LHCN-M2 (cell line): ENCODE measurements at regions not wholly inside any gene's neighbourhood (a gene's known extent, or its start where the extent isn't known, plus 50 kb on each side); places are given as distances from the start of the nearest gene placed in this dataset.

Experiments used
- DNase-seq: peaks from one replicate; pipeline ENCODE4 v3.0.0-alpha.2; 2012; ENCODE audit warnings: low read depth

DNA sequence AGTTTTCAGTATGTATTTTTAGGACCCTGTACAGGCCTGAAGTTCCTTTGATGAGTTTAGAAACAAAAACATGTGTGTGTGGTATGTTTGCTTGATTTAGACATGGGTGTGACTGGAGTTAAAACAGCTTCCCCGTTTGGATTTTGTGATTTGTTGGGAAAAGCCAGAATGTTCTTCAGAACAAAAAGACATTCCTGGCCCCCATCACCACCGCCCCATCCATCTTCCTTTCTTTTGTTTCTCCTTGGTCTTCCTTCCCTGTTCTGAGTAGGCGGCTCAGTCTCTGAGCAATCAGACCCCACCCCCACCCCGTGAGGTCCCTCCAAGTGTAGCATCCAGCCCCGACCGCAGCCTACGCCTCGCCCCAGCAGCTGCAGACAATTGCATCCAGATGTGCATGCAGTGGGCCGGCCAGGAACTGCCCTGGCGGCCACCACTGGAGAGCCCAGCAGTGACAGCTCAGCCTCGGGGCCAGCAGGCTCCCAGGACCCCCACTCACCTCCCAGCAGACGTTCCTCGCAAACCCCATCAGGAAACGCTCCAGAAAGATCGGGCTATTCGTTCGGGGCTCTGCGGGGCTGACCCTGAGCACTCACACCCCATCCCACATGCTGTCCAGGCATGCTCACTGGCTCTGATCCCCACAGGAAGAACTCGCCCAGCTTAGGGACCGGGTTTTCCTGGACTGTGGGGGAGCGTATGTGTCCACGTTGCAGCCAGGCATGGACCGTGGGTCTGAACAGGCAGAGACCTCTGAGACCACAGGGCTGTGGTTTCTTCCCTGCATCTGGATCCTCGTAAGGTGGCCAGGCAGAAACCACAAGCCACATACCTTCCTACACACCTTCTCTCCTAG is 99.8 kb upstream of the CDH5 start:
- DNase-seq, result peak; percentile 30

DNA sequence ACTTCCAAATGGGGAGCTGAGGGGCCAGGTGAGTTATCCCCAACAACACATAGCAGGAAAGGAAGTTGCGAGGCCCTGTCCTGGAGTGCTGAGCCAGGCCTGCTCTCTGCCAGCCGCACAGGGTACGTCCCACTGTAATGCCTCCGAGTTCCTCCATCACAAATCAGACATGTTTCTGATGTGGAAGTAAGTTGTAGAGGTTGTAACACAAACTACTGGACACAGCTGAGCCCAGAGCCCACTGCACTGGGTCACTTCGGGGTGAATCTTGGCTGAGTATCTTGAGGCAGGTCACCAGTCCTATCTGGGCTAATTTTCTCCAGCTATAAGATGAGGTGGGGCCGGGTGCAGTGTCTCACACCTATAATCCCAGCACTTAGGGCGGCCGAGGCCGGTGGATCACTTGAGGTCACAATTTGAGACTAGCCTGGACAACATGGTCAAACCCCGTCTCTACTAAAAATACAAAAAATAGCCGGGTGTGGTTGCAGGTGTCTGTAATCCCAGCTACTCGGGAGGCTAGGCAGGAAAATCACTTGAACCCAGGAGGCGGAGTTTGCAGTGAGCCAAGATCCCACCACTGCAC is 100.8 kb upstream of the CDH5 start:
- no peak for DNase-seq

DNA sequence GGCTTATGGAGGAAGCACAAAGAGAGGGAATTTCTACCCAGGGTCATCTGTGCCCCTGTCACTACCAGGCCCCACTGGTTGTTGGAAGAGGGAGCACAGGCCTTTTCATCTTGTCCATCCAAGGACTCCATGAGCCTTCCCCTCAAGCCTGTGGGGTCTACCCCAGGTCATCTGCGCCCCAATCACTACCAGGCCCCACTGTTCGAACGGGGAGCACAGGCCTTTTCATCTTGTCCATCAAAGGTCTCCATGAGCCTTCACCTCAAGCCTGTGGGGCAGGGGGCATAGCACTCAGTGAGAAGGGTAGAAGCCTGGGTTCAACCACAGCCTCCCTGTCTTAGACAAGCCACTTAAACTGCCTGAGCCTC is 101.5 kb upstream of the CDH5 start:
- DNase-seq, result no peak

DNA sequence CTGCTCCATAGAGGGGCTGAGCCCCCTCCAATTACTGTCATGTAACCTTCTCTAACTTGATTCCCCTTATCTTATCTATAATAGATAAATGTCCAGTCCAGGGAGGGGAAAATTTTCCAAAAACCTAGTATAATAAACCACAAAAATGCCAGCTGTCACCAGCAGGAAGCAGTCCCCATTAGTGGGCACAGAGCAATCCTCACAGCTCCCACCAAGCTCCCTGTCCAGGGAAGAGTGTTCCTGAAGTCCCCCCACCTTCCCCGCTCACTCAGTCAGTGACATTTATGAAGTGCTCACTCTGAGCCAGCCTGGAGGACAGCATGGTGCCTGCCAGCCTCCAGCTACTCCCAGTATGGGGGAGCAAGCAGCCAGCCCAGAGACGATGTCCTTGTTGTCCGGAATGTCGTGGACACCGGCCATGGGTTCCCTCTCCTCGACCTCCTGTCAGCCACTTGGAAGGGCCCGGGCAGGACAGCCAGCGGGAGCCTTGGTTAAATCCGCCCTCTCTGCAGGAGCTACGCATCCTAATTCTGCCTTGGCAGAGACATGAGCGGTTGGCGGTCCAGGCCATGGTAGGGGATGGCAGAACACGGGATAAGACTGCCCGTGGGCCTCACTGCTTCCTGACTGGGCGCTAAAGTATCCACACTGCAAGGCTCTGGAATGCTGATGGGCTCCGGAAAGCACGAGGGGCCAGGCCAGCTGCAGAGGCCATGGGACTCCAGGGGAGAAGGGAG is 102.0 kb upstream of the CDH5 start:
- DNase-seq, result no peak

DNA sequence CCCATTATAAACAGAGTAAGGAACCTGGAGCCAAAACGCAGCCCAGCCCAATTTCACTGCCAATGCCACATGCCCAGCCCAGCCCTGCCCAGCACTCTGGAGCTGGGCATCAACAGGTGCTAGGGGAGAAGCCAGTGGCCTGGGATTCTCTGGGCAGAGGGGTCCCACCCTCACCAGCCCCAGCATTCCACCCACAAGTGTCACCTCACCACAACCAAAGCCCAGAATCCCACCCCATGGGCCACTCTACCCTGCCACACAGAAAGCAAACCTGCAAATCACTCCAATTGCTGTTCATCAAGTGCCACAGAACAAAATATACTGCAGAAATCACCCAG is 102.5 kb upstream of the CDH5 start:
- no peak for DNase-seq

DNA sequence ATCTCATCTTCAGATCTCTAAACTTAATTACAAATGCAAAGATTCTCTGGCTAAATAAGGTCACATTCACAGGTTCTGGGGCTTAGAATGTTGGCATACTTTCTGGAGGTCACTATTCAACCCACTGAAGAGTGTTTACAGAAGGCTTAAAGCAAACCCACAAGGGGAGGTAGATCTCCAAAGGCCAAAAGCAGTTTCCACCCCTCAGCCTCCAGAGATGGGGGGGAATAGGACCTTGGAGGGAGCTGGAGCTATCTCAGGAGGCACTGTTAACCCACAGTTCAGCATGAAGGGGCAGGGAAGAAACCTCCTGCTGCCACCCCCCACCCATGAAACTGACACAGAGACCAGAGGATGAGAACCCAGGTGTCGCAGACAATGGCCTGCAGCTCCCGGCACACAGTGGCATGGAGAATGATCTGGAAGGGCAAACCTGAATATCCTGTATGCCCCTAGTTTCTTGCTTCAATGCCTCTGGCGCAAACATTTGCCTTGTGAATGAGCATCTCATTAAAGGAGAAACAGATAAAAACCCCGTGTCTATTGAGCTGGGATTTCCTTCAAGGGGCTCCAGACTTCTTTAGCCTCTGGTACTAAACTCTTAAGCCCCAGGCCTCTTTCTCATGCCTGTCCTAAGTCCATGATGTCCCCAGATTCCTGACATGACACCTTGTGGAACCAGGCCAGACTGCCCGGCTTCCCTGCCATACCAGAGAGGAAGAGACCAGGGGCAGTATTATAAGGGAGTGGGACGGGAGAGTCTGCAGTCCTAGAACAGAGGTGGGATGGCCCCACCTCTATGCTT is 103.1 kb upstream of the CDH5 start:
- DNase-seq, result no peak

DNA sequence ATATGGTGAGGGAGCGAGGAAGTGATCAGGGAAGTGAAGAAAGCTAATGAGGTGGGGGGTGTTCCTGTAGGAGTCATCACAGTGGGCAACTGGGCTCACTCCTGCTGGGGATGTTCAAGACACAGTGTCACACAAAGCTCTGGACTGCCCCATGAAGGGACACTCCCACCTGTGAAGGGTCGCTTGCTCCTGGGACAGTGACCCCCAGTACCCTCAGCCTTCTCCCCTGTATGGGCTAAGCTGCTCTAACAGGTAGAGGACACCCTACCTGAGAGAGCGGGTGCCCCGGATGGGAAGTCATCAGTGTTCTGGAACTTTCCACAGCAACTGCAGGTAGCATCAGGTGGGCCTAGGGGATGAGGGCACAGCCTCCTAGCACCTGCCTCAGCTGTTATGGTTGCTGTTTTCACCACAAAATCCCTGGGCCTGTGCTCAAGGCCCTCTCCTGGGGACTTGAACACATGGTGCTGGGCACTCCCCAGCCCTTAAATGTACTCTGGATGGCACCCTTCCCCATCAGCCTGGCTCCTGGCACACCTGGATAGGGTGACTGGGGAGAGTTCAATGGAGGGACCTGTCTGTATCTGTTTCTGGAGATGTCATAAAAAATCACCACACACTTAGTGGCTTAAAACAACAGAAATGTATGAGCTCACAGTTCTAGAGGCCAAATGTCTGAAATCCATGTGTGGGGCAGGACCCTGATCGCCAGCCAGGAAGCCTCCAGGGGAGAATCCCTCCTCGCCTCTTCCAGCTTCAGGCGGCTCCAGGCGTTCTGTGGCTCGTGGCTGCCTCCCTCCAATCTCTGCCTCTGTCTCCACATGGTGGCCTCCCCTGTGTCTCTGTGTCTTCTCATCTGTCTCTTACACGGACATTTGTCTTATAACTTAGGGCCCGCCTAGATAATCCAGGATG is 104.0 kb upstream of the CDH5 start:
- no peak for DNase-seq

DNA sequence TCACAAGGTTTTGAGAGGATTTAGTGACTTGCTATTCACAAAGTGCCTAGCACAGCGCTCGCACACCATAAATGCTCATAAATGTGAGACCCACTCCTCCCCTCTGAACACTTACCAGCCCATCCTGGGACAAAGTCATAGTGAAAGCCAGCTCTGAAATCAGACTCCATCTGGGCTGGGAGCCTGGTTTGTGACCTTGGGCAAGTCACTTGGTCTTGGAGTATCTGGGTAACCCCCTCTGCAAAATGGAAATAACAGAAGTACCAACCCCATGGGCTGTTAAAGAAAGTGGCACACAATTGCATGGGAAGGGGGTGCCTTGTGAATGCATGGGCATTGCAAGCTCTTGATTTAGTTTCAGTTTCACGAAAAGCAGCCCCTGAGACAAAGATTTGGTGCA is 104.7 kb upstream of the CDH5 start:
- no peak for DNase-seq

DNA sequence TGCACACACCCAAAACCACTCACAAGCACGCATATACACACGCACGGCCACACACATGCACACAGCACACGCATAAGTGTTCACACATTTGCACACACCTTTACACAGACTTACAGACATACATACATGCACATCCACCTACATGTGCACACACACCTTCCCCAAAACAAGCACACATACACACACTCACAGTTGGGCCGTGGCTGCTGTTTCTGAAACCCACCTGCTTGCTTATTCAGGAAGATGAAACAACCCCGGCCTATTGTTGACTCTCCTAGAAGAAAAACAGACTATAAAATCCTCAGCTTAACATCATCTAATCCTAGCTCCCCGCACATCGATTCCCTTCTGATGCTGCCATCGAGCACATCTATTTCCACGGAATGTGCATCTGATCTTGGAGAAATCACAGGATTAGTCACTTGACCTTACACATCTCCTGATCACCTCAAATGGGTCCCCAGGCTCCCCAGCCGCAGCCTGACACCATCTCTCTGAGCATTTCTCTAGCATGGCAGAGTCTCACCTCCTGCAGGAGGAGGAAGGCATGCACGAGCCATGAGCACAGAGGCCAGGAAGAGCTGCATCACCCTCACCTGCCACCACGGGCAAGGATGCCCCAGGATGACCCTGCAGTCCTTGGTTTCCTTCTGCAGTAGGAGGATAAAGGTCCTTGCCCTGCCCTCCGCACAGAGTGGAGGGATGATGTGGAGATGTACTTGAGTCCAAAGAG is 105.8 kb upstream of the CDH5 start:
- no peak for DNase-seq

DNA sequence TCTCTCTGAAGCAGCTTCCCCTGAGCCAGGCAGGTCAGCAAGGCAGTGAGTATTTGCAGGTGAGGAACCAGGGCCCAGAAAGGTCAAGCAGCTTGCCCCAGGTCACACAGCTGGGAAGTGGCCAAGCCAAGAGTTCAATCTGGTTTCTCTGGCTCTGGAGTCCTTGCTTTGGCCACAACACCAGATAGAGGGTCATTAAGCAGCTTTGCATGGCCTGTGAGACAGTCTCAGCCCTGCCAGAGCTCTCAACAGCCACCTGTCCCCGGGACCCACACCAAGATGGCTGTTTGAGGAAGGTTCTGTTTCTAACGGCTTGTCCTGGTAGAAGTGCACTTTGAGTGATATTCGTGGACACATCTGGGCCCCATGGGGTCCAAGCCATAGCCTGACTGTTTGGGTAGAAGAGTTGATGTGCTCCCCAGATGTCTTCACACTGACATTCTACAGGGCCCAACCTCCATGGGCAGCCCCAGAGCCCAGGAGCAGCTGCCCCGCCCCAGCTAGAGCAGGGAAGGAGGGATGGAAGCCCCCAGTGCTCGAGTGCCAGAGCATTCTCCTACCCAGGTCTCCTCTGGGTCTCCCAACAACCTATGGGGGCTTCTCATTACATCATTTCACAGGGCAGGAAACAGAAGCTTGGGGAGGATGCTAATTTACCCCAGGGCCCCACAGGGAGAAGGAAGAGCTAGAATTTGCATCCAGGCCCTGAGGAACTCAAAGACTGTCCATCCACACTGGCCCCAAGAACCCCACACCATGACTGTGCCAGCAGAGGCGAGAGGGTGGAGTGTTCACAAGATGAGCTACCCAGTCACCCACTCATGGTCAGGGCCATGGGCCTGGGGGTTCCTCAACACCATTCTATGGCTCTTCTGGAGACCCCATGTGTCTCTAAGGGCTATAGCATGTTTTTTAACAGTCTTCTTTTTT is 107.3 kb upstream of the CDH5 start:
- no peak for DNase-seq

DNA sequence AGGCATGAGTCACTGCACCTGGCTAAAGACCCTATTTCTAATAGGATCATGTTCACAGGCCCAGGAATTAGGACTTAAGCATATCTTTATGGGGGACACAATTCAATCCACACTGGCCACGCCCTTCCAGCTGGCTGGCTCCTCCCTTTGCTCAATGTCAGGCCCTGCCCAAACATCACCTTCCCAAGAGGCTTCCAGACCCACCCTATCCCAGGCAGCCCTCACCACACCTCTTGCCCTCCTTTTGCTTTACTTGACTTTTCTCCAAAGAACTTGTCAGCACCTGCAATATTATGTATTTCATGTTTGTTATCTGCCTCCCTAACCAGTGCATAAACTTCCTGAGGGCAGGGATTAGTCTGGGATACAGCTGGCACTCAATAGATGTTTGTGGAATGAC is 109.6 kb upstream of the CDH5 start:
- DNase-seq, result no peak

DNA sequence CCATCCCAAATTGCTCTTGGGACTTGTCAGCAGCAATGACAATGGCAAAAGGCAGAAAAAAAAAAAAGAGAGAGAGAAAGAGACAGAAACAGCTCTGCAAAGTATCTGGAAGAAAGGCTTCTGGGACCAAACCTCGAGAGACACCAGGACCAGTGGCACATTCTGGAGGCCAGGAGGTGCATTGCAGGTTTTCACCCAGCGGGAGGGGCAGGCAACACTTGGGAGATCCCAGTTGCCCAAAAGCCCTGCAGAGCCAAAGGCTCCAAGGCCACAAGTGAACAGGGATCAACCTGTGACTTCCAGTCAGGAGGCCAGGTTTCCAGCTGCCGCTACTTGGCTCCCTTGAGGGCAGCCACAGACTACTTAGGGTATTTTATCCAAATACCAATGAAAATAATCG is 110.8 kb upstream of the CDH5 start:
- no peak for DNase-seq

DNA sequence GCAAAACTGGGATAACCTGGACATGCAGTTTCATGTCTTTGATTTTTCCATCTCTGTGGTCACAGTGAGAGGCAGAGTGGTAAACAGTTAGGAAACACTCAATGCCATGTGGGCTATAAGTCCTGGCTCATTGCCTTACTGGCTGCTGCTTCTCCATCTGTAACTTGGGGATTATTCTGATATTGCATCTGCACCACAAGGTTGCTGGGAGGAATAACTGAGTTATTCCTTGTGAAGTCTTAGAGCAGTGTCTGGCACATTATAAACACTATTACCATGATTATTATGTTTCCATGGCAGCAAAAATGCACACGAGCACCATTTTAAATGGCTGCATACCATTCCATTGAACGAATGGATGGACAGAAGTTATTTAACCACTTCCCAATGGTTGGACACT is 111.7 kb upstream of the CDH5 start:
- DNase-seq, result no peak

DNA sequence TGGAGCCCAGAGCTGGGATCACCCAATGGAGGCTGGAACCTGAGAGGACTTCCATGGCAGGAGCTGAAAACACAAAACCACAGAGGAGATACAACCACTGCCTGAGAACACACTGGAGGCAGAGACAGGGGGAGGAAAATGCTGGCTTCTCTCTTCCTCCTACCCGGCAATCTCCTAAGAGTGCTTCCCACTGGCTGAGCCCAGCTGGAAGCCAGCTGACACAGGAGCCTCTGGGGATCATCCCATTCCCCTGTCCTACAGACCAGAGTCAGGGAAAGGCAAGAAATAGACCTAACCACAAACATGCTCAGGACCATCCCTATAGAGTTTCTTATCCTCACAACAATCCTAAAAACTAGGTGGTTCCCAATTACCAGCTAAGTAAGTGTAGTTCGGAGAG is 112.4 kb upstream of the CDH5 start:
- DNase-seq, result no peak

DNA sequence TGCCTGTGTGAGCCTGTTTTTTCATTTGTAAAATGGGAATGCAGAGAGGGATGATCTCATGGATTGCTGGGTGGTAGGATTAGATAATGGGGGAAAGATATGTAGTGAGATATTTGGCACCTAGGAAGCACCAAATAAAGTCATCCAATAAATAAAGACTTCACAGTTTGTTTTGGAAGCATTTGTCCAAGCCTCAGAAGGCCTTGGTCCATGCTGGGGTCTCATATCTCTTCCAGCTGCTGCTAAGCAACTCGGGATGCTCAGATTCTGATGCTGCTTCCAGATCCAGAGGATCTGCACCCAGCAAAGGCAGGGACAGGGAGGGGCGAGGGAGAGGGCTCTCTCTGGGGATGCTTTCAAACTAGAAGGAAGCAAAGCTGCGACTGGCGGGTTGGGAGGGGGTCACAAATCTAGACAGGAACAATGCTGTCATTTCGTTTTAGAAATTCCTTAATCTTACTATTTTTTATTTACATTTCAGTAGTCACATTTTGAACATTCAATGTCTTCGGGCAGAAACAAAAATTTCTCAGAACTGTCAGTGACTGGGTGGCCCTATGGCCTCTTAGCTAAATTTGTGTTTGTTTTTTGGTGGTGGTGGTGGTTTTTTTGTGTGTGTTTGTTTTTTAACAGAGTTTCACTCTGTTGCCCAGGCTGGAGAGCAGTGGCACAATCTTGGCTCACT is 114.9 kb upstream of the CDH5 start:
- no peak for DNase-seq

DNA sequence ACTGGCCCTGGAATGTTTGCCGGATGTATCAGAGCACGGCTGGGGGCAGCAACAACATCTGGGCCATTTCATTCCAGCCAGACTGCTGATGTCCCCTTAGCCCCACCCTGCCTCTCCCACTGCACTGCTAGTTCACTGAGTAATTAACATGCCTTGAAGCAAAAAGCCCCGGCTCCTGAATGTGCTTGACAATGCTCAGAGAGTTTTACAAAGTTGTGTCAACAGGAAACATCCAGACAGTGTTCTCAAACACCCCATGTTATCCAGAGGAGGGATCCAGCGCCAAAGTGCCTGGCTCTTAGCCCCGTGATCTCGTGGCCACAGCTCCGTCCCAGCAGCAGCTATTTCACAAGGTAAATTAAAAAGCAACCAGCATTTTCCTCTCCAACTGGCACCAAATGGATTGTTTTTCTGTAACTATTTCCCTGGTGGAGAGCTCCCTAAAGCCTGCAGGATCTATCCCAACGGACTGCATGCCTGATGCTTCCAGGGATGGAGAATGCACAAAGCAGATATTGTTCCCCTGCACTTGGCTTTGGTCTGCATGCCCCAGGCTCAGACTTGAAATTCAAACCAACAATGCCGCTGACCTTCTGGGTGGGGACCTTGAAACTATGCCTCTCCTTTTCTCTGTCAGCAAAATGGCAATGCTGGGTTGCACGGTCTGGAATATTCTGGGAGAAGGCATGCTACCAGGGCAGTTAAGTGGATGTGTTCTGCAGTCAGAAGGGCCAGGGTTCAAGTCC is 115.6 kb upstream of the CDH5 start:
- no peak for DNase-seq

DNA sequence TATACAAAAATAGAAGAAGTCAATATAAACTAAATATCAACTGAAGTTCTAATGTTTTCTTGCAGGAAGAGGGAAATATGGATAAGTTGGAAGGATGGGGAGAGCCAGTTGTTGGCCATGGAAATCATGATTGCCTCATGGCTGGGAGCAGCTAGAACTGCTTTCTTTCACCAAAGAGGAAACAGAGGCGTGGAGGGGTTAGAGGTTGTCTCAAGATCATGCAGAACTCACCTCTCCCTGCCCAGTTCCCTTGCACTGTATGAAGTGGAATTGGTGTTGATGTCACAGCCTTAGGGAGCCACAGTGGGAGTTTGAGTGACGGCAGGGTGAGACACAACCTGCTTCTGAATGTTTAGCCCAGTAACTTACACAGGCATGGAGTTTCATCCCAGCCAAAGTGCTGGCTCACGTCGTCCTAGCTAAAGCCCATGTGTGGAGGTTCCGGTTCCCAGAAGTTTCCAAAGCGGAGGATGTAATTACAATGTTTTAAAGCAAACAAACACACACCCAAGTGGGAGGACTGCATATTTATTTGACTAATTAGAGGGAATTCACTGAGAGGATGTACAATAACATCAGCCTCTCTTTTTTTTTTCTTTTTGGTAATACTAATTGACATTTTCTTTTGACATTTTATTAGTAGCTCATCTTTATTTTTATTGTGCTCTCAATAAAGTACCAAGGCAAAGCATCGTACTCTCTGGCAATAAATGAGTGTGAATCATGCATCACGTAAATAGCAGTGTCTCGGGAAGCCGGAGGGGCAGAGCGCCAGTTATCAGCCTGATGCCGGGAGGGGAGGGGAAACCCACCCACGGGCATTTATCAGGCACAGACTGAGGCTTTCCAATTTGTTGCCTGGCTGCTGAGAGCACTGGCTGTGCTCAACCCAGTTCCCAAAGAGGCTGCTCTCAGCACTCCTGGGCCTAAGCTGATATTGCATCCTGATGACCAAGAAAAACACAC is 118.7 kb upstream of the CDH5 start:
- no peak for DNase-seq
